ENCODE measurements at regions not wholly inside any gene's neighbourhood (a gene's known extent, or its start where the extent isn't known, plus 50 kb on each side); places are given as distances from the start of the nearest gene placed in this dataset.

DNA sequence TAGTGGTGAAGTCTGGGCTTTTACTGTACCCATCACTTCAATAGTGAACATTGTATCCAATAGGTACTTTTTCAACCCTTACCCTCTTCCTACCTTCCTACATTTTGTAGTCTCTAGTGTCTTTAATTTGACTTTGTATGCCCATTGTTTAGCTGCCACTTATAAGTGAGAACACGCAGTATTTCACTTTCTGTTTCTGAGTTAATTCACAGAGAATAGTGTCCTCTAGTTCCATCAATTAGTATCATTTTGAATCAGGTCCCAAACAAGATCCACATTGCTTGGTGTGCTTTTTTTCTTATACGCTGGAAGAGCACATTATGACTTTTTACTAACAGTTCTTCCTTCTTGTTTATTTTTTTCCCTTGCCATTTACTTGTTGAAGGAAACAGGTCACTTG, 176.0 kb upstream of the WDFY3 start:
- no peak overlapping the region for H3K9ac ChIP-seq (ENCODE audit: insufficient read length, low read depth)
- TF ChIP-seq YY1 (IDR thresholded peaks at IDR 0.05; ENCODE audit: insufficient read depth, insufficient read length) (no peak), ZNF274 (IDR thresholded peaks at IDR 0.05; ENCODE audit: low read depth, low read length) (no peak), SUZ12 (IDR thresholded peaks at IDR 0.05; ENCODE audit: extremely low read depth, insufficient read depth, insufficient read length) (no peak)
- H3K4me1 ChIP-seq (ENCODE audit: insufficient read depth, insufficient read length) = no peaks in the 10 kb centered on the region
- H3K27me3 ChIP-seq (ENCODE audit: insufficient read depth, insufficient read length) = no peaks in the 10 kb centered on the region
- no peaks in the 10 kb centered on the region for H3K9me3 ChIP-seq (ENCODE audit: insufficient read depth, low read length)
- H3K4me3 ChIP-seq (ENCODE audit: insufficient read length, low read depth) = no peak overlapping the region
- no peaks in the 10 kb centered on the region for H3K36me3 ChIP-seq (ENCODE audit: insufficient read depth, insufficient read length, low read length)
- DNase-seq (ENCODE audit: low read depth, low spot score) = no peak

DNA sequence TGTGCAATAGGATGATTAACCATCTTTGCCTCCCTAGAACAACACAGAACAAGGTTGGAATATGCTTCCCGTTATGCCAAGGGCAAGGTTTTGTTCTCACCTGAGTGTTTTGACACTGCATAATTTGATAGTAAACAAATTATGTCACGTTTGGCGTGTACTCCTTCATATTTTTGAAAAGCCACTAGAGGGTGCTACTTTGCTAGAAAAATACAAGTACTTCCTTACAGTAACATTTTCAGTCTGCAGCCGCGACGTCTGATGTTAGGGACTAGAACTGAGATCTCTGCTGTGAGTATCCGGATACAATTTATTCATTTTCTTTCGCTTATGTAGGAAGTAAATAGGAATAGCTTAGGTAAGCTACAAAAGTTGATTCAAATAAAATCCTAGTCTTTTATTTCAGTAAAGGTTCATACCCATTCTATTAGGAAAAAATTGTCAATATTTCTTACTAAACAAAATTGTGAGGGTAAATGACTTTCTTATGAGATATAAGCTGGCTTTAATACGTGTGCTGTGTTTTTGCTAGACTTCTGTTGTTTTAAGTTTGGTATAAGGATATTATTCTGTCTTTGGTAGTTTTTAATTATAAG, 181.1 kb upstream of the WDFY3 start:
- no peak overlapping the region for H3K4me3 ChIP-seq (ENCODE audit: insufficient read length, low read depth)
- DNase-seq (ENCODE audit: low read depth, low spot score) = no peak
- no peak overlapping the region for H3K9ac ChIP-seq (ENCODE audit: insufficient read length, low read depth)
- TF ChIP-seq SUZ12 (IDR thresholded peaks at IDR 0.05; ENCODE audit: extremely low read depth, insufficient read depth, insufficient read length) = no peak
- no peak for TF ChIP-seq ZNF274 (IDR thresholded peaks at IDR 0.05; ENCODE audit: low read depth, low read length)
- TF ChIP-seq YY1 (IDR thresholded peaks at IDR 0.05; ENCODE audit: insufficient read depth, insufficient read length) = no peak
- no peaks in the 10 kb centered on the region for H3K36me3 ChIP-seq (ENCODE audit: insufficient read depth, insufficient read length, low read length)
- no peaks in the 10 kb centered on the region for H3K27me3 ChIP-seq (ENCODE audit: insufficient read depth, insufficient read length)
- H3K9me3 ChIP-seq (ENCODE audit: insufficient read depth, low read length) = no peaks in the 10 kb centered on the region
- no peaks in the 10 kb centered on the region for H3K4me1 ChIP-seq (ENCODE audit: insufficient read depth, insufficient read length)

DNA sequence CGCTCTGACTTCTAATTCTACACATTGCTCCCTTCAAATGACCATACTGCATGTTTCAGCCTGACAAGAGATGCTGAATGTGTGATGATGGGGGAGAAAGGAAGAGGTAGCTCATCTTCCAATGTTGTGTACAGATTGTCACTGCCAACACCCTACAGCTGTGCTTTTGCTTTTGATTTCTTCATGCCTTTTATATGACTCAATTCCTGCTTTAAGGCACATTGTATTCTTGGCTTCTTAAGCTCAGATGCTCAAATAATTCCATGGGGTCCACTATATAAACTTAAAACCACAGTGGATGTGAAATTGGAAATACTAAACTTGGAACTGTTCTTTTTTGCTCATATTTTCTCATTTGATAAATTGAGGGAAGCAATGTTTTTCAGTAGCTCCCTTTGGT, 183.2 kb upstream of the WDFY3 start:
- Histone ChIP-seq H3K9ac (ENCODE audit: insufficient read length, low read depth) (no peak overlapping the region), H3K36me3 (ENCODE audit: insufficient read depth, insufficient read length, low read length) (no peaks in the 10 kb centered on the region), H3K4me3 (ENCODE audit: insufficient read length, low read depth) (no peak overlapping the region), H3K4me1 (ENCODE audit: insufficient read depth, insufficient read length) (no peaks in the 10 kb centered on the region), H3K9me3 (ENCODE audit: insufficient read depth, low read length) (no peaks in the 10 kb centered on the region), H3K27me3 (ENCODE audit: insufficient read depth, insufficient read length) (no peaks in the 10 kb centered on the region)
- TF ChIP-seq ZNF274 (IDR thresholded peaks at IDR 0.05; ENCODE audit: low read depth, low read length) = no peak
- no peak for TF ChIP-seq SUZ12 (IDR thresholded peaks at IDR 0.05; ENCODE audit: extremely low read depth, insufficient read depth, insufficient read length)
- no peak for TF ChIP-seq YY1 (IDR thresholded peaks at IDR 0.05; ENCODE audit: insufficient read depth, insufficient read length)
- DNase-seq (ENCODE audit: low read depth, low spot score) = no peak

DNA sequence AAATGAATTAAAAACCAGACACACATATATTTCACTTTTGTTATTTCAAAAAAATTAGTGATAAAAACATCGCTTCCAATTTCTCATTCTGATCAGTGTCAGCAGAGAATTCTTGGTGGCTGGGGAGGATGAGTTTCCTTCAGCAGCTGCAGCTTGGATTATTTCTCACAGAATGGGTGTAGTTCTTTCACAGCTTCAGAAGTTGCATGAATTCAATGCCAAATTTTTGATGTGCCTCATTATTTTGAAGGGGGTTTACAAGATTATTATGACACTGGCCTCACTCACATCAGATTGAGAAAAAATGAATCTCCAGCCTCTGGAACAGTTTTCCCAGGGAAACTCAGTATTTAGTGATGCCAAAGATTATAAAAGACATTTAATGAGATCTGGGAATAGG, 184.9 kb upstream of the WDFY3 start:
- H3K4me1 ChIP-seq (ENCODE audit: insufficient read depth, insufficient read length) = no peaks in the 10 kb centered on the region
- H3K36me3 ChIP-seq (ENCODE audit: insufficient read depth, insufficient read length, low read length) = no peaks in the 10 kb centered on the region
- H3K27me3 ChIP-seq (ENCODE audit: insufficient read depth, insufficient read length) = no peaks in the 10 kb centered on the region
- H3K4me3 ChIP-seq (ENCODE audit: insufficient read length, low read depth) = no peak overlapping the region
- no peak for DNase-seq (ENCODE audit: low read depth, low spot score)
- TF ChIP-seq SUZ12 (IDR thresholded peaks at IDR 0.05; ENCODE audit: extremely low read depth, insufficient read depth, insufficient read length) (no peak), YY1 (IDR thresholded peaks at IDR 0.05; ENCODE audit: insufficient read depth, insufficient read length) (no peak), ZNF274 (IDR thresholded peaks at IDR 0.05; ENCODE audit: low read depth, low read length) (no peak)
- H3K9me3 ChIP-seq (ENCODE audit: insufficient read depth, low read length) = no peaks in the 10 kb centered on the region
- H3K9ac ChIP-seq (ENCODE audit: insufficient read length, low read depth) = no peak overlapping the region

DNA sequence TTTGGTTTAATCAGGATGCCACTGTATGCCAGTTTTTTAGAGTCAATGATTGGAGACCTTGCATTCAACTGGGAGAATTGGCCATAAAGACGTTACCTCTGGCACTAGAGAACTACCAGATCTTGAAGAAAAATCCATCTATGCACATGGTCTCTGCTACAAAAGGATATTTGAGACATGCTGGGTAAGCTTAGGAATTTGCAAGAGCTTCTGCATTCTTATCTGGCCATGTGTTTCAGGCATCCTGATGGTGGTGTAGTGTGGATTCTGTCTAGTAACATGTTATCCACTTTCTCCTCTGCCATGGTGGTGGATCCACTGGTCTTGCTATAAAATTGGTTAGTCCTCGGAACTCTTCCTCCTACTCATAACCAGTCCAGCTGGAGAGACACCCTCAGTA, 185.3 kb upstream of the WDFY3 start:
- H3K9ac ChIP-seq (ENCODE audit: insufficient read length, low read depth) = no peak overlapping the region
- no peaks in the 10 kb centered on the region for H3K36me3 ChIP-seq (ENCODE audit: insufficient read depth, insufficient read length, low read length)
- H3K4me1 ChIP-seq (ENCODE audit: insufficient read depth, insufficient read length) = no peaks in the 10 kb centered on the region
- TF ChIP-seq SUZ12 (IDR thresholded peaks at IDR 0.05; ENCODE audit: extremely low read depth, insufficient read depth, insufficient read length) = no peak
- no peak for TF ChIP-seq YY1 (IDR thresholded peaks at IDR 0.05; ENCODE audit: insufficient read depth, insufficient read length)
- TF ChIP-seq ZNF274 (IDR thresholded peaks at IDR 0.05; ENCODE audit: low read depth, low read length) = no peak
- H3K4me3 ChIP-seq (ENCODE audit: insufficient read length, low read depth) = no peak overlapping the region
- no peaks in the 10 kb centered on the region for H3K27me3 ChIP-seq (ENCODE audit: insufficient read depth, insufficient read length)
- no peak for DNase-seq (ENCODE audit: low read depth, low spot score)
- no peaks in the 10 kb centered on the region for H3K9me3 ChIP-seq (ENCODE audit: insufficient read depth, low read length)

DNA sequence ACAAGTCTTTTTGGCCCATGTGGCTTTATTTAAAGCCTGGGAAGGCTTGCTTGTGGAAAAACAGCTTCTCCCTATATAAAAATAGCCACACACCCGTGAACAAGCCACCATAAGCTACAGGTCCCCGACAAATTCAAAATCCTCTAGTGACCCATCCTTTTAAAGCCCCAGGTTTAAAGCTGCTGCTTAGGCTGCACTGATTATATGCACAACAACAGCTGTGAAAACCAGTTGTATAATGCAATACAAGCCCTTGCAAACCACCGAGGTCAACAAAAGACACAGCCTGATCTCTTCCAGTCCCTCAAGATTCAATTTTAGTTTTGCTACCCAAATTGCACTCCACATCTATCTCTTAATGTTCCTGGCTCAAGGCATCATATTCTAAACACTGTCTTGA, 186.0 kb upstream of the WDFY3 start:
- Histone ChIP-seq H3K9me3 (ENCODE audit: insufficient read depth, low read length) (no peaks in the 10 kb centered on the region), H3K36me3 (ENCODE audit: insufficient read depth, insufficient read length, low read length) (no peaks in the 10 kb centered on the region), H3K4me3 (ENCODE audit: insufficient read length, low read depth) (no peak overlapping the region), H3K4me1 (ENCODE audit: insufficient read depth, insufficient read length) (no peaks in the 10 kb centered on the region), H3K9ac (ENCODE audit: insufficient read length, low read depth) (no peak overlapping the region), H3K27me3 (ENCODE audit: insufficient read depth, insufficient read length) (no peaks in the 10 kb centered on the region)
- no peak for TF ChIP-seq SUZ12 (IDR thresholded peaks at IDR 0.05; ENCODE audit: extremely low read depth, insufficient read depth, insufficient read length)
- no peak for TF ChIP-seq YY1 (IDR thresholded peaks at IDR 0.05; ENCODE audit: insufficient read depth, insufficient read length)
- TF ChIP-seq ZNF274 (IDR thresholded peaks at IDR 0.05; ENCODE audit: low read depth, low read length) = no peak
- no peak for DNase-seq (ENCODE audit: low read depth, low spot score)

DNA sequence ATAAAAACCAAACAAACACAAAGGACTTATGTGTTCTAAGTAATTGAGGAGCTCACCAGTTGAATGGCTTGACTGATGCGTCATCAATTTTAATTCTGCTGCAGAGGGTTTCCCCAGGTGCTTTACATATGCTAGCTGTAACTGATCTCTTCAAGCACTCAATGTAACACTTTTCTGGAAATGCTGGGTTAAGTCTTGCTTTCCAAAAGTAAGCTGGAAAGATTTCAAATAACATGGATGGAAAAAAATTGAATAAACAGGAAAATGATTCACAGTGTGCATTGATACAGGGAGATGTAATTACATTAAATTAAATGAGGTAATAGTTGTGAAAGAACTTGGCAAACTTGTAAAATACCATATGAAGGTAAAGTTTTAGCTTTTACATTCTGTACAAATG, 186.7 kb upstream of the WDFY3 start:
- no peaks in the 10 kb centered on the region for H3K9me3 ChIP-seq (ENCODE audit: insufficient read depth, low read length)
- no peaks in the 10 kb centered on the region for H3K27me3 ChIP-seq (ENCODE audit: insufficient read depth, insufficient read length)
- H3K4me1 ChIP-seq (ENCODE audit: insufficient read depth, insufficient read length) = no peaks in the 10 kb centered on the region
- H3K9ac ChIP-seq (ENCODE audit: insufficient read length, low read depth) = no peak overlapping the region
- H3K36me3 ChIP-seq (ENCODE audit: insufficient read depth, insufficient read length, low read length) = no peaks in the 10 kb centered on the region
- no peak overlapping the region for H3K4me3 ChIP-seq (ENCODE audit: insufficient read length, low read depth)
- DNase-seq (ENCODE audit: low read depth, low spot score) = no peak
- TF ChIP-seq SUZ12 (IDR thresholded peaks at IDR 0.05; ENCODE audit: extremely low read depth, insufficient read depth, insufficient read length) (no peak), YY1 (IDR thresholded peaks at IDR 0.05; ENCODE audit: insufficient read depth, insufficient read length) (no peak), ZNF274 (IDR thresholded peaks at IDR 0.05; ENCODE audit: low read depth, low read length) (no peak)

Measured in NT2/D1 (cell line).